SU-DHL-6 (cell line): ENCODE measurements at regions not wholly inside any gene's neighbourhood (a gene's known extent, or its start where the extent isn't known, plus 50 kb on each side); places are given as distances from the start of the nearest gene placed in this dataset.

Experiments
- EZH2phosphoT487 ChIP-seq: fragments of 200-600 bp; sonication (generic), shearing (Covaris generic); conservative IDR thresholded peaks from 2 replicates; pipeline ENCODE4 v1.6.1; 2018; ENCODE audit warnings: mild to moderate bottlenecking, antibody characterized with exemption, low read length, moderate library complexity, mixed read lengths
- TF ChIP-seq, protein P1 (sequence below): fragments of 200-600 bp; sonication (generic); IDR thresholded peaks from one replicate; pipeline ENCODE4 v1.5.1; 2017; ENCODE audit warnings: antibody characterized with exemption, mild to moderate bottlenecking, low read length, moderate library complexity; ENCODE audit not compliant: insufficient read depth, poor library complexity, severe bottlenecking

DNA sequence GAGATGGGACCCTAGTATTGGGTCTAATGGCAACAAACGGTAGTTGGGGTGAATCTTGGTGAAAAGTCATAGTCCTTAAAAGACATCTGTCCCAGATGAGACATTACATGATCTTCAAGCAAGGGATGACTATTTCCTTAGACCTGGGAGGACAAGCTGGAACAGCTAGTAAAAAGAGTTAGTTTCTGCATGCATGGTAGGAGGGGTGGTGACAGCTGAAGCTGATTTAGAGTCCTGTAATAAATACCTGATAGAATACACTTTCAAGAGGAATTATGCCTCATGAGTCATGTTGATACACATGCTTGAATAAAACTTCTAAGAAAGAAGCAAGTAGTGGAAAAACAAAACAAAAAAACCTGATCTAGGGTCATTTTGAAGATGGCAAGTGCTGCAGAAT is 247.4 kb downstream of the CD109 start:
- TF ChIP-seq, protein P1, sequence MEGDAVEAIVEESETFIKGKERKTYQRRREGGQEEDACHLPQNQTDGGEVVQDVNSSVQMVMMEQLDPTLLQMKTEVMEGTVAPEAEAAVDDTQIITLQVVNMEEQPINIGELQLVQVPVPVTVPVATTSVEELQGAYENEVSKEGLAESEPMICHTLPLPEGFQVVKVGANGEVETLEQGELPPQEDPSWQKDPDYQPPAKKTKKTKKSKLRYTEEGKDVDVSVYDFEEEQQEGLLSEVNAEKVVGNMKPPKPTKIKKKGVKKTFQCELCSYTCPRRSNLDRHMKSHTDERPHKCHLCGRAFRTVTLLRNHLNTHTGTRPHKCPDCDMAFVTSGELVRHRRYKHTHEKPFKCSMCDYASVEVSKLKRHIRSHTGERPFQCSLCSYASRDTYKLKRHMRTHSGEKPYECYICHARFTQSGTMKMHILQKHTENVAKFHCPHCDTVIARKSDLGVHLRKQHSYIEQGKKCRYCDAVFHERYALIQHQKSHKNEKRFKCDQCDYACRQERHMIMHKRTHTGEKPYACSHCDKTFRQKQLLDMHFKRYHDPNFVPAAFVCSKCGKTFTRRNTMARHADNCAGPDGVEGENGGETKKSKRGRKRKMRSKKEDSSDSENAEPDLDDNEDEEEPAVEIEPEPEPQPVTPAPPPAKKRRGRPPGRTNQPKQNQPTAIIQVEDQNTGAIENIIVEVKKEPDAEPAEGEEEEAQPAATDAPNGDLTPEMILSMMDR: no peak
- TF ChIP-seq EZH2phosphoT487: no peak
